ENCODE measurements at regions not wholly inside any gene's neighbourhood (a gene's known extent, or its start where the extent isn't known, plus 50 kb on each side); places are given as distances from the start of the nearest gene placed in this dataset.
"Not testable (repeated sequence)": the region's sequence is repeated elsewhere in the genome, so short reads cannot be mapped to it uniquely, and the experiment has no call there.

GRCh38 chr2:167653131-167653530, 594.3 kb downstream of the STK39 start:
- H3K27ac ChIP-seq: no peak overlapping the region
- ChIA-PET POLR2A (ENCODE audit: low non-redundant PET) (no interaction called here), CTCF (no interaction called here)
- DNase-seq (ENCODE audit: low spot score): no peak
- TF ChIP-seq, protein P1, sequence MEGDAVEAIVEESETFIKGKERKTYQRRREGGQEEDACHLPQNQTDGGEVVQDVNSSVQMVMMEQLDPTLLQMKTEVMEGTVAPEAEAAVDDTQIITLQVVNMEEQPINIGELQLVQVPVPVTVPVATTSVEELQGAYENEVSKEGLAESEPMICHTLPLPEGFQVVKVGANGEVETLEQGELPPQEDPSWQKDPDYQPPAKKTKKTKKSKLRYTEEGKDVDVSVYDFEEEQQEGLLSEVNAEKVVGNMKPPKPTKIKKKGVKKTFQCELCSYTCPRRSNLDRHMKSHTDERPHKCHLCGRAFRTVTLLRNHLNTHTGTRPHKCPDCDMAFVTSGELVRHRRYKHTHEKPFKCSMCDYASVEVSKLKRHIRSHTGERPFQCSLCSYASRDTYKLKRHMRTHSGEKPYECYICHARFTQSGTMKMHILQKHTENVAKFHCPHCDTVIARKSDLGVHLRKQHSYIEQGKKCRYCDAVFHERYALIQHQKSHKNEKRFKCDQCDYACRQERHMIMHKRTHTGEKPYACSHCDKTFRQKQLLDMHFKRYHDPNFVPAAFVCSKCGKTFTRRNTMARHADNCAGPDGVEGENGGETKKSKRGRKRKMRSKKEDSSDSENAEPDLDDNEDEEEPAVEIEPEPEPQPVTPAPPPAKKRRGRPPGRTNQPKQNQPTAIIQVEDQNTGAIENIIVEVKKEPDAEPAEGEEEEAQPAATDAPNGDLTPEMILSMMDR (conservative IDR thresholded peaks at IDR 0.05; ENCODE audit: low read depth): no peak

DNA sequence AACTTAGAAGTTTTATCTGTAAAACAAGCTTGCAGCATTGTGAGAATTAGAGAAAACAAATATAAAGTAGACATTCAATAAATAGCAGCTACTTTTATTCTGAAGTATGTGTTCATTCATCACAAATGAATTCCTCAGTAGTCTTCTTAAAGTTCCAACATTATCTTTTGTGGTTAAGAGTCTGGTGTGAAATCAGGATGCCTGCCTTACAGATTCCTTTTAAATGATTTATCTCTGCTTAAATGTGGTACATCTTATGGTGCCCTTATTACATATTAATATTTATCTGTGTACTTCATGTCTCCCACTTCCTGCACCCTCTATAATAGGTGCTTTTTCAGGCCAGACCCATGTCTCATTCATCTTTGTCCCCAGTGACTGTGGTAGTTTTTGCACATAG, 595.0 kb downstream of the STK39 start:
- no peak overlapping the region for H3K27ac ChIP-seq
- ChIA-PET POLR2A (ENCODE audit: low non-redundant PET) (no interaction called here), CTCF (no interaction called here)
- DNase-seq (ENCODE audit: low spot score): no peak
- TF ChIP-seq, protein P1 (conservative IDR thresholded peaks at IDR 0.05; ENCODE audit: low read depth): no peak

GRCh38 chr2:167651406-167652151, 595.8 kb downstream of the STK39 start:
- ChIA-PET CTCF (no interaction called here), POLR2A (ENCODE audit: low non-redundant PET) (no interaction called here)
- H3K27ac ChIP-seq: no peak overlapping the region
- TF ChIP-seq, protein P1 (conservative IDR thresholded peaks at IDR 0.05; ENCODE audit: low read depth): no peak
- no peak for DNase-seq (ENCODE audit: low spot score)

- no peak overlapping the region for H3K27ac ChIP-seq
- no peak for DNase-seq (ENCODE audit: low spot score)
- TF ChIP-seq, protein P1 (conservative IDR thresholded peaks at IDR 0.05; ENCODE audit: low read depth): no peak
- CTCF ChIA-PET: no interaction called here
- POLR2A ChIA-PET (ENCODE audit: low non-redundant PET): no interaction called here
Measured at GRCh38 chr2:167646557-167646956, 600.8 kb downstream of the STK39 start.

DNA sequence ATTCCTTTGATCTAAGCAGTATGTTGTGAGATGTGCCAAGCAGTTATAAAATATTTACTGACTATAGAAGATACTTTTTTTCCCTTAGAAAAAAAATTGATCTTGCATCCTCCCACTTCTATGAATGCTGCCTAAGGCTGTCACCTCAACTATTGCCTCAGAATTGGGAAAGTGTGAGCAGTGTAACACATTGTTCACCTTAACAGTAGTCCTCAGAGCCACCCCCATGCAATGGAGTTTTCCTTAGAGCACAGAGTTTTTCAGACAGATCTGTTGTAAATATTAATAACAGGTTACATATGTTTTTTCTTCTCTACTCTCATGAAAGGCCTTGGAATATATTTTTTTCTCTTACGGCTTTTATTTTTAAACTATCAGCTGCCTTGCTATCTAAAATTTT, 607.3 kb downstream of the STK39 start:
- no peak for DNase-seq (ENCODE audit: low spot score)
- CTCF ChIA-PET: no interaction called here
- TF ChIP-seq, protein P1 (conservative IDR thresholded peaks at IDR 0.05; ENCODE audit: low read depth): no peak
- POLR2A ChIA-PET (ENCODE audit: low non-redundant PET): no interaction called here
- H3K27ac ChIP-seq: no peak overlapping the region

GRCh38 chr2:167637741-167638140, 609.7 kb downstream of the STK39 start:
- POLR2A ChIA-PET (ENCODE audit: low non-redundant PET): no interaction called here
- TF ChIP-seq, protein P1 (conservative IDR thresholded peaks at IDR 0.05; ENCODE audit: low read depth): no peak
- CTCF ChIA-PET: no interaction called here
- H3K27ac ChIP-seq: no peak overlapping the region
- DNase-seq (ENCODE audit: low spot score): no peak

DNA sequence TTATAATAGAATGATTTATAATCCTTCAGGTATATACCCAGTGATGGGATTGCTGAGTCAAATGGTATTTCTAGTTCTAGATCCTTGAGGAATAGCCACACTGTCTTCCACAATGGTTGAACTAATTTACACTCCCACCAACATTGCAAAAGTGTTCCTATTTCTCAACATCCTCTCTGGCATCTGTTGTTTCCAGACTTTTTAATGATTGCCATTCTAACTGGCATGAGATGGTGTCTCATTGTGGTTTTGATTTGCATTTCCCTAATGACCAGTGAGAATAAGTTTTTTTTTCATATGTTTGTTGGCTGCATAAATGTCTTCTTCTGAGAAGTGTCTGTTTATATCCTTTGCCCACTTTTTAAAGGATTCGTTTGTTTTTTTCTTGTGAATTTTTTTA, 615.1 kb downstream of the STK39 start:
- H3K27ac ChIP-seq; POLR2A ChIA-PET (ENCODE audit: low non-redundant PET); CTCF ChIA-PET; DNase-seq (ENCODE audit: low spot score): not testable (repeated sequence)
